ENCODE measurements at regions not wholly inside any gene's neighbourhood (a gene's known extent, or its start where the extent isn't known, plus 50 kb on each side); places are given as distances from the start of the nearest gene placed in this dataset.

DNA sequence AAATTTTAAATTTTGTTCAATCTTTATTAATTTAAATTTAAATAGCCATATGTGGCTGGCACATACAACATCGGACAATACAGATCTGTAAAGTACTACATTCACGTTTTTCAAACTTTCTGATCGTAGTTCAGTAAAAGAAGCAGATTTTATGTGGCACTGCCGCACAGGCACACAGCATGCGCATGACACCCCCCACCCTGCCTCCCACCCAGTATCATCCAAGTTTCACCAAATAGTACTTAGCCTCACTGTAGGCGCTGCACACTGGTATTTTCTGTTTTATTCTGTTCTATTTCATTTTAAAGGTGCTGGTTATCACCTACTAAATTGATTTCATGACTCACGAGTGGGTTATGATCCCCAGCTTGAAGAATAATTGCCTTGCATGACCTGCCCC, 159.9 kb downstream of the HIPK3 start:
- Mint-ChIP-seq H3K27ac (no peak overlapping the region), H3K4me3 (no peak overlapping the region), H3K4me1 (no peaks in the 10 kb centered on the region), H3K27me3 (peaks cover 21% of the 10 kb centered on the region), H3K9me3 (ENCODE audit: insufficient read depth) (no peaks in the 10 kb centered on the region)
- Histone ChIP-seq H3K27ac (ENCODE audit: low read length in 2 of 2) (no peak overlapping the region), H4K20me1 (ENCODE audit: control insufficient read depth, insufficient read depth, low read length, poor library complexity, severe bottlenecking) (no peaks in the 10 kb centered on the region), H3K79me2 (ENCODE audit: control insufficient read depth, insufficient read depth, low read length) (no peaks in the 10 kb centered on the region), H3K27me3 (replicated peaks in 1 of 4; ENCODE audit: control extremely low read depth in 1 of 4, control insufficient read depth in 3 of 4, insufficient read depth in 4 of 4, low read length in 3 of 4) (peaks cover 0 to 4% (median 2%) of the 10 kb centered on the region in 4 experiments), H3K9me3 (ENCODE audit: control extremely low read depth in 1 of 3, control insufficient read depth in 2 of 3, insufficient read depth in 1 of 3, low read length in 2 of 3) (no peaks in the 10 kb centered on the region), H3K4me2 (replicated peaks; ENCODE audit: low read depth, low read length, poor library complexity, severe bottlenecking) (no peak overlapping the region), H3K9ac (ENCODE audit: low read length) (no peak overlapping the region), H3K4me1 (ENCODE audit: control insufficient read depth in 2 of 2, insufficient read depth in 2 of 2, low read length in 2 of 2) (no peaks in the 10 kb centered on the region), H3K4me3 (ENCODE audit: control extremely low read depth in 1 of 5, extremely low read depth in 1 of 5, insufficient read depth in 1 of 5, low read depth in 2 of 5, low read length in 4 of 5) (no peak overlapping the region), H2AFZ (ENCODE audit: insufficient read depth, low read depth, low read length, poor library complexity, severe bottlenecking) (no peak overlapping the region), H3K36me3 (replicated peaks in 1 of 2; ENCODE audit: control extremely low read depth in 1 of 2, control insufficient read depth in 1 of 2, extremely low read depth in 1 of 2, insufficient read depth in 2 of 2, low read length in 1 of 2) (no peaks in the 10 kb centered on the region)
- ChIA-PET CTCF (no interaction called here), POLR2A (no interaction called here)
- no peak for TF ChIP-seq EZH2 (IDR thresholded peaks at IDR 0.05; ENCODE audit: borderline replicate concordance, insufficient read depth, low read depth, low read length, poor library complexity, severe bottlenecking)
- TF ChIP-seq, protein P1, sequence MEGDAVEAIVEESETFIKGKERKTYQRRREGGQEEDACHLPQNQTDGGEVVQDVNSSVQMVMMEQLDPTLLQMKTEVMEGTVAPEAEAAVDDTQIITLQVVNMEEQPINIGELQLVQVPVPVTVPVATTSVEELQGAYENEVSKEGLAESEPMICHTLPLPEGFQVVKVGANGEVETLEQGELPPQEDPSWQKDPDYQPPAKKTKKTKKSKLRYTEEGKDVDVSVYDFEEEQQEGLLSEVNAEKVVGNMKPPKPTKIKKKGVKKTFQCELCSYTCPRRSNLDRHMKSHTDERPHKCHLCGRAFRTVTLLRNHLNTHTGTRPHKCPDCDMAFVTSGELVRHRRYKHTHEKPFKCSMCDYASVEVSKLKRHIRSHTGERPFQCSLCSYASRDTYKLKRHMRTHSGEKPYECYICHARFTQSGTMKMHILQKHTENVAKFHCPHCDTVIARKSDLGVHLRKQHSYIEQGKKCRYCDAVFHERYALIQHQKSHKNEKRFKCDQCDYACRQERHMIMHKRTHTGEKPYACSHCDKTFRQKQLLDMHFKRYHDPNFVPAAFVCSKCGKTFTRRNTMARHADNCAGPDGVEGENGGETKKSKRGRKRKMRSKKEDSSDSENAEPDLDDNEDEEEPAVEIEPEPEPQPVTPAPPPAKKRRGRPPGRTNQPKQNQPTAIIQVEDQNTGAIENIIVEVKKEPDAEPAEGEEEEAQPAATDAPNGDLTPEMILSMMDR (IDR thresholded peaks at IDR 0.05), result no peak
- DNase-seq (no peak), ATAC-seq (ENCODE audit: low read depth) (no peak)
- 92% methylated on average over 2 of the region's 7 CpGs for WGBS (ENCODE audit: insufficient coverage)
- intact Hi-C loops (cut with micrococcal nuclease), result no loop called here

DNA sequence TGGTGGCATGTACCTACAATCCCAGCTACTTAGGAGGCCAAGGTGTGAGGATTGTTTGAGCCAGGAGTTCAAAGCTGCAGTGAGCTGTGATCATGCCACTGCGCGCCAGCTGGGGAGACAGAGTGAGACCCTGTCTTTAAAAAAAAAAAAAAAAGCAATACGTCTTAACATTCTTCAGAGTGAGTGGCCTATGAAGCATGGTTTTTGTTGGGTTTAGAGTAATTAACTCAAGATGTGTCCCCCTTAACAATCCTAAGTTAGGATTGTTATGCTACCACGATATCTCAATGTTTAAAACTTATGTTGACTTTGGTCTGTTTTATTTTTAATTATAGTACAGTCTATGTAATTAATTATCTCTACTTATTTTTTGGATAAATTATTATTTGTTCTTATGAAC, 156.1 kb downstream of the HIPK3 start:
- intact Hi-C loops (cut with micrococcal nuclease), result no loop called here
- peaks cover 33% of the 10 kb centered on the region for H3K27me3 Mint-ChIP-seq

More for the DNA sequence above, 156.1 kb downstream of the HIPK3 start:
- Histone ChIP-seq H3K9ac (ENCODE audit: low read length) (no peak overlapping the region), H2AFZ (ENCODE audit: insufficient read depth, low read depth, low read length, poor library complexity, severe bottlenecking) (no peak overlapping the region), H4K20me1 (ENCODE audit: control insufficient read depth, insufficient read depth, low read length, poor library complexity, severe bottlenecking) (no peaks in the 10 kb centered on the region), H3K27me3 (replicated peaks in 1 of 4; ENCODE audit: control extremely low read depth in 1 of 4, control insufficient read depth in 3 of 4, insufficient read depth in 4 of 4, low read length in 3 of 4) (peaks cover 0 to 4% (median 2%) of the 10 kb centered on the region in 4 experiments), H3K36me3 (replicated peaks in 1 of 2; ENCODE audit: control extremely low read depth in 1 of 2, control insufficient read depth in 1 of 2, extremely low read depth in 1 of 2, insufficient read depth in 2 of 2, low read length in 1 of 2) (no peaks in the 10 kb centered on the region), H3K4me1 (ENCODE audit: control insufficient read depth in 2 of 2, insufficient read depth in 2 of 2, low read length in 2 of 2) (no peaks in the 10 kb centered on the region), H3K9me3 (ENCODE audit: control extremely low read depth in 1 of 3, control insufficient read depth in 2 of 3, insufficient read depth in 1 of 3, low read length in 2 of 3) (no peaks in the 10 kb centered on the region), H3K4me2 (replicated peaks; ENCODE audit: low read depth, low read length, poor library complexity, severe bottlenecking) (no peak overlapping the region), H3K27ac (ENCODE audit: low read length in 2 of 2) (no peak overlapping the region), H3K4me3 (ENCODE audit: control extremely low read depth in 1 of 5, extremely low read depth in 1 of 5, insufficient read depth in 1 of 5, low read depth in 2 of 5, low read length in 4 of 5) (no peak overlapping the region), H3K79me2 (ENCODE audit: control insufficient read depth, insufficient read depth, low read length) (no peaks in the 10 kb centered on the region)
- no peak for ATAC-seq (ENCODE audit: low read depth)
- CTCF ChIA-PET, result interaction anchor here (0.6 kb wide), 1 partner anchor 389 kb away, joined by 3 read pairs; no protein-coding TSS in a partner anchor
- Mint-ChIP-seq H3K4me3 (no peak overlapping the region), H3K9me3 (ENCODE audit: insufficient read depth) (no peaks in the 10 kb centered on the region), H3K27ac (no peak overlapping the region), H3K4me1 (no peaks in the 10 kb centered on the region)
- WGBS (ENCODE audit: insufficient coverage), result 100% methylated on average over 2 of the region's 4 CpGs
- no peak for TF ChIP-seq EZH2 (IDR thresholded peaks at IDR 0.05; ENCODE audit: borderline replicate concordance, insufficient read depth, low read depth, low read length, poor library complexity, severe bottlenecking)
- TF ChIP-seq, protein P1 (IDR thresholded peaks at IDR 0.05), result no peak
- DNase-seq, result no peak
- POLR2A ChIA-PET, result no interaction called here

Measured in B cell (primary cell).